A549 (cell line): ENCODE measurements at regions not wholly inside any gene's neighbourhood (a gene's known extent, or its start where the extent isn't known, plus 50 kb on each side); places are given as distances from the start of the nearest gene placed in this dataset.

ENCODE experiments used
- ATAC-seq, 2 experiments: fragments of 200-7000 bp in 1 of 2; fragments of >200 bp in 1 of 2; cut with Nextera tagmentation in 1 of 2; cut with Tn5 transposase in 1 of 2; 3 replicates each; pipeline versions ENCODE4 v1.8.0 to v1.9.1; 2018 to 2020; ENCODE audit warnings: mild to moderate bottlenecking in 1 of 2, moderate library complexity in 1 of 2
- CTCF ChIA-PET: fragments of 300-600 bp; sonication (Branson Sonifier 250); formaldehyde crosslinking; extraction: SDS; loops from one replicate; lab custom pipeline; 2021; ENCODE audit warnings: antibody characterized with exemption, inconsistent platforms; lab: Yijun Ruan, JAX
- POLR2A ChIA-PET: fragments of 350-600 bp; formaldehyde crosslinking; extraction: SDS; loops from one replicate; lab custom pipeline; 2021; ENCODE audit warnings: antibody characterized with exemption, inconsistent platforms; lab: Yijun Ruan, JAX
- DNase-seq, 2 experiments: peaks; one replicate each; pipeline versions ENCODE4 v3.0.0 to v3.0.0-alpha.2; 2011 to 2016; ENCODE audit warnings: low read depth in 1 of 2, low spot score in 1 of 2
- FAIRE-seq: peaks from 2 replicates; lab custom pipeline; 2011; peaks lifted over from hg19 to GRCh38; lab: Jason Lieb, UNC
- H3K27ac ChIP-seq, 2 experiments: fragments of >200 bp; sonication (Bioruptor Twin); formaldehyde crosslinking; 3 replicates each; pipeline ENCODE4 v1.5.1; 2016 to 2017
- H3K4me1 ChIP-seq: fragments of >200 bp; sonication (Bioruptor Twin); formaldehyde crosslinking; 3 replicates; pipeline ENCODE4 v1.6.1; 2016
- H3K4me2 ChIP-seq: fragments of >200 bp; sonication (Bioruptor Twin); formaldehyde crosslinking; 3 replicates; pipeline ENCODE4 v1.6.1; 2016
- H3K4me3 ChIP-seq: fragments of >200 bp; sonication (Bioruptor Twin); formaldehyde crosslinking; 3 replicates; pipeline ENCODE4 v1.5.1; 2016
- H3K9me3 ChIP-seq: fragments of >200 bp; sonication (Bioruptor Twin); formaldehyde crosslinking; 3 replicates; pipeline ENCODE4 v1.6.1; 2016
- BHLHE40 ChIP-seq: IDR thresholded peaks from 2 replicates; pipeline ENCODE4 v1.6.1; 2012; ENCODE audit warnings: low read depth, low read length, inconsistent platforms
- CBX2 ChIP-seq: fragments of 200-600 bp; sonication (generic); IDR thresholded peaks from 2 replicates; pipeline ENCODE4 v1.6.1; 2016; ENCODE audit warnings: low read depth, mild to moderate bottlenecking, borderline replicate concordance
- CBX8 ChIP-seq: fragments of 200-600 bp; sonication (generic); IDR thresholded peaks from 2 replicates; pipeline ENCODE4 v1.6.1; 2016
- CHD2 ChIP-seq: fragments of 150-350 bp; IDR thresholded peaks from 2 replicates; pipeline ENCODE4 v1.6.1; 2014; ENCODE audit warnings: low read length; ENCODE audit not compliant: partially characterized antibody
- CHD4 ChIP-seq: fragments of 200-600 bp; sonication (generic); IDR thresholded peaks from 2 replicates; pipeline ENCODE4 v1.6.1; 2016; ENCODE audit warnings: antibody characterized with exemption, mild to moderate bottlenecking, borderline replicate concordance
- EHMT2 ChIP-seq: fragments of 200-600 bp; sonication (generic); IDR thresholded peaks from 2 replicates; pipeline ENCODE4 v1.6.1; 2016; ENCODE audit warnings: antibody characterized with exemption, low read depth, mild to moderate bottlenecking, moderate library complexity
- EP300 ChIP-seq, 2 experiments: fragments of >200 bp; sonication (Bioruptor Twin); formaldehyde crosslinking; IDR thresholded peaks; 2 replicates in 1 of 2; 3 replicates in 1 of 2; pipeline ENCODE4 v1.6.1; 2016 to 2017
- ESRRA ChIP-seq: fragments of 150-350 bp; IDR thresholded peaks from 2 replicates; pipeline ENCODE4 v1.6.1; 2014; ENCODE audit warnings: mild to moderate bottlenecking, low read length, borderline replicate concordance
- FOSB ChIP-seq: fragments of 250-450 bp; sonication (Bioruptor Pico); IDR thresholded peaks from 2 replicates; pipeline ENCODE4 v1.5.0; 2020; ENCODE audit warnings: mild to moderate bottlenecking, moderate library complexity
- FOSL2 ChIP-seq, 2 experiments: fragments of 450-650 bp in 1 of 2; fragments of >200 bp in 1 of 2; sonication (Bioruptor Twin) in 1 of 2; formaldehyde crosslinking; IDR thresholded peaks; 2 replicates each; pipeline versions ENCODE4 v1.5.0 to v1.6.1; 2016 to 2020; ENCODE audit warnings: mild to moderate bottlenecking in 1 of 2, moderate library complexity in 1 of 2
- FOXS1 ChIP-seq: fragments of 250-450 bp; sonication (Bioruptor Pico); IDR thresholded peaks from 2 replicates; pipeline ENCODE4 v1.5.0; 2020; ENCODE audit warnings: mild to moderate bottlenecking, moderate library complexity
- HDAC2 ChIP-seq: fragments of 200-600 bp; sonication (generic); IDR thresholded peaks from 2 replicates; pipeline ENCODE4 v1.6.1; 2016
- HEYL ChIP-seq: fragments of 250-450 bp; sonication (Bioruptor Pico); IDR thresholded peaks from 2 replicates; pipeline ENCODE4 v1.8.0; 2021; ENCODE audit warnings: mild to moderate bottlenecking, moderate library complexity
- HOXA7 ChIP-seq: fragments of 250-450 bp; sonication (Bioruptor Pico); IDR thresholded peaks from 2 replicates; pipeline ENCODE4 v1.5.0; 2020; ENCODE audit warnings: mild to moderate bottlenecking, moderate library complexity
- KDM1A ChIP-seq: fragments of 200-600 bp; sonication (generic); IDR thresholded peaks from 2 replicates; pipeline ENCODE4 v1.6.1; 2016; ENCODE audit warnings: low read depth, mild to moderate bottlenecking
- KDM5A ChIP-seq: fragments of 200-600 bp; sonication (generic); IDR thresholded peaks from 2 replicates; pipeline ENCODE4 v1.6.1; 2016; ENCODE audit warnings: antibody characterized with exemption, mild to moderate bottlenecking
- MYC ChIP-seq: IDR thresholded peaks from 2 replicates; pipeline ENCODE4 v1.6.1; 2012; ENCODE audit warnings: mild to moderate bottlenecking, inconsistent platforms, low read length, improper control_type of control experiment, borderline replicate concordance
- NPAS2 ChIP-seq: fragments of 250-450 bp; sonication (Bioruptor Pico); IDR thresholded peaks from 2 replicates; pipeline ENCODE4 v1.8.0; 2022; ENCODE audit warnings: mild to moderate bottlenecking, moderate library complexity, borderline replicate concordance
- NR3C1 ChIP-seq: fragments of >200 bp; sonication (Bioruptor Twin); formaldehyde crosslinking; IDR thresholded peaks from 3 replicates; pipeline ENCODE4 v1.6.1; 2017
- RAD21 ChIP-seq, 2 experiments: fragments of >200 bp in 1 of 2; sonication (Bioruptor Twin) in 1 of 2; formaldehyde crosslinking in 1 of 2; IDR thresholded peaks in 1 of 2; conservative IDR thresholded peaks in 1 of 2; 2 replicates in 1 of 2; 3 replicates in 1 of 2; pipeline ENCODE4 v1.6.1; 2012 to 2018; ENCODE audit warnings: inconsistent platforms in 1 of 2
- RARB ChIP-seq: fragments of 250-450 bp; sonication (Bioruptor Pico); IDR thresholded peaks from 2 replicates; pipeline ENCODE4 v1.8.0; 2021; ENCODE audit warnings: mild to moderate bottlenecking, moderate library complexity
- SMC3 ChIP-seq: fragments of >200 bp; sonication (Bioruptor Twin); formaldehyde crosslinking; IDR thresholded peaks from 3 replicates; pipeline ENCODE4 v1.6.1; 2018; ENCODE audit warnings: inconsistent platforms
- SREBF2 ChIP-seq: fragments of 450-650 bp; IDR thresholded peaks from 2 replicates; pipeline ENCODE4 v1.6.1; 2014; ENCODE audit warnings: mild to moderate bottlenecking, moderate library complexity
- TP53 ChIP-seq: fragments of 250-450 bp; sonication (Bioruptor Pico); IDR thresholded peaks from 2 replicates; pipeline ENCODE4 v1.5.0; 2021; ENCODE audit warnings: mild to moderate bottlenecking, moderate library complexity
- ZC3H11A ChIP-seq: fragments of 450-650 bp; IDR thresholded peaks from 2 replicates; pipeline ENCODE4 v1.6.1; 2014; ENCODE audit warnings: antibody characterized with exemption, mild to moderate bottlenecking
- ZSCAN20 ChIP-seq: fragments of 250-450 bp; sonication (Bioruptor Pico); IDR thresholded peaks from 2 replicates; pipeline ENCODE4 v1.8.0; 2022; ENCODE audit warnings: mild to moderate bottlenecking, moderate library complexity
- WGBS: methylation state at CpG from one replicate; pipeline ENCODE4 v1.1.6; 2017; ENCODE audit errors: missing lambda C conversion rate; 5-methylcytosine and 5-hydroxymethylcytosine counted together
- TF ChIP-seq, protein P1 (sequence below): fragments of 150-350 bp; IDR thresholded peaks from 2 replicates; pipeline ENCODE4 v1.6.1; 2014; ENCODE audit warnings: low read depth, mild to moderate bottlenecking, low read length
- TF ChIP-seq, protein P2 (sequence below): fragments of >200 bp; sonication (Bioruptor Twin); formaldehyde crosslinking; IDR thresholded peaks from 2 replicates; pipeline ENCODE4 v1.6.1; 2016
- TF ChIP-seq, protein P3 (sequence below): fragments of 200-600 bp; sonication (generic); IDR thresholded peaks from 2 replicates; pipeline ENCODE4 v1.6.1; 2016; ENCODE audit warnings: antibody characterized with exemption, mild to moderate bottlenecking, moderate library complexity
- TF ChIP-seq, protein P4 (sequence below): IDR thresholded peaks from 2 replicates; pipeline ENCODE4 v1.6.1; 2012; ENCODE audit warnings: low read depth, borderline replicate concordance
- TF ChIP-seq, protein P5 (sequence below): IDR thresholded peaks from 2 replicates; pipeline ENCODE4 v1.6.1; 2012

DNA sequence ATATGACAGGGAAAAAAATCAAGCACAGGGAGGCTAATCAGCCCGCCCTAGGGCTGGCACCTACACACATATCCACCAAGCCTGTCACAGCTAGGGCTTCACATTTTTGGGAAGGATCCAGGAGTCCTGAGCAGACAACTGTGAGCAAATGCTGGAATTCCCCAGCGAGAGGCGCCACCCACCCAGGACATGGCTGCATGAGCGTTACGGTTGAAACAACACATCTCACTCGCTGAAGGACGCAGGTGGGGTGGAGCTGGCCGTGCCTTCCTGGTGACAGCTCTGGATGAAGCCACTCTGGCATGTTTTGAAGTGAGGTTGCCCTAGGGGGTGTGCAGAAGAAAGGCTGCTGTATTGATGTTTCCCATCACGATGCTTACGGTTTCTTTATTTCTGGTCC lies 315.1 kb upstream of the EEF2KMT start:
- H3K4me3 ChIP-seq = no peak overlapping the region
- 8% methylated on average over 10 of the region's 10 CpGs for WGBS
- TF ChIP-seq HDAC2 (no peak), CBX8 (no peak), BHLHE40 (no peak), FOXS1 (CRISPR knock-in tag) (no peak), MYC (no peak), SMC3 (no peak), FOSB (CRISPR knock-in tag) (no peak), TP53 (CRISPR knock-in tag) (no peak), CBX2 (no peak), CHD2 (no peak), CHD4 (no peak), RAD21 (conservative IDR thresholded peaks at IDR 0.05 in 1 of 2, IDR thresholded peaks at IDR 0.05 in 1 of 2) (no peak)
- TF ChIP-seq, protein P1, sequence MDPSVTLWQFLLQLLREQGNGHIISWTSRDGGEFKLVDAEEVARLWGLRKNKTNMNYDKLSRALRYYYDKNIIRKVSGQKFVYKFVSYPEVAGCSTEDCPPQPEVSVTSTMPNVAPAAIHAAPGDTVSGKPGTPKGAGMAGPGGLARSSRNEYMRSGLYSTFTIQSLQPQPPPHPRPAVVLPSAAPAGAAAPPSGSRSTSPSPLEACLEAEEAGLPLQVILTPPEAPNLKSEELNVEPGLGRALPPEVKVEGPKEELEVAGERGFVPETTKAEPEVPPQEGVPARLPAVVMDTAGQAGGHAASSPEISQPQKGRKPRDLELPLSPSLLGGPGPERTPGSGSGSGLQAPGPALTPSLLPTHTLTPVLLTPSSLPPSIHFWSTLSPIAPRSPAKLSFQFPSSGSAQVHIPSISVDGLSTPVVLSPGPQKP = no peak
- TF ChIP-seq, protein P2, sequence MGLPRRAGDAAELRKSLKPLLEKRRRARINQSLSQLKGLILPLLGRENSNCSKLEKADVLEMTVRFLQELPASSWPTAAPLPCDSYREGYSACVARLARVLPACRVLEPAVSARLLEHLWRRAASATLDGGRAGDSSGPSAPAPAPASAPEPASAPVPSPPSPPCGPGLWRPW = no peak
- TF ChIP-seq, all 56 proteins: peak for 0
- Histone ChIP-seq H3K27ac (no peak overlapping the region), H3K9me3 (peaks cover 3% of the 10 kb centered on the region; the same call in 1 of the 3 replicates), H3K4me1 (no peaks in the 10 kb centered on the region), H3K4me2 (no peak overlapping the region)
- ChIA-PET POLR2A (no interaction called here), CTCF (no interaction called here)
- ATAC-seq = no peak
- FAIRE-seq = no peak
- no peak for DNase-seq

DNA sequence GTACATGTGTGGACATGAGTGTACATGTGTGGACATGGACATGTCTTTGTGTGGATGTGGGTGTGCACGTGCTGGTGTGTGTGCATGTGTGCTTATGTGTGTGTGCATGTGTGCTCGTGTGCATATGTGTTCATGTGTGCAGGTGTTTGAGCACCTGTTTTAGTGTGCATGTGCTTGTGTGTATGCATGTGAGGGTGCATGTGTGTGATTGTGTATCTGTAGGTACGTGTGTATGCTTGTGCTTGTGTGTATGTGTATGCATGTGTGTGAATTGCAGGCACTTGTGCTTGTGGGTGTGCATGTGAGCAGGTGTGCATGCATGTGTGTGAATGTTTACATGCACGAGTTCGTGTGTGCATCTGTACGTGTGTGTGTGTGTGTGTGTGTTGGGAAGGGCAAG lies 300.6 kb upstream of the EEF2KMT start:
- POLR2A ChIA-PET = no interaction called here
- WGBS = 1% methylated on average over 6 of the region's 6 CpGs
- FAIRE-seq = no peak

DNA sequence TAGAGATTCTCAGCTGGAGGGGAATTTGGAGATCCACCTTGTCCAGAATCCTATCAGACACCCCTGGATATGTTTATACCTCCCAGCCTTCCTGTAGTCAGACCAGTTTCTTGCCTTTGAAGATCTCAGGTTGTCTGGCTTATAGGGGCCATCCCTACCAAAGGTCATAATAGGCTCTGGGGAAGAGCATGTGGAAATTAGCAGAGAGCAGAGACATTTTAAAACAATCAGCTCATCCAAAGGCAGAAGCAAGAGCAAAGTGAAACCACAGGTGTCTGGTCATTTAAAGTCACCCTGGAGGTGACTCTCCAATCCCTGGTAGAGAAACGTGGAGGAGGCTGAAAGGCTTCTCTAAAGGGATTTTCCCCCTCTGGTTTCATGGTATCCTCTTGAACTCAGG lies 299.3 kb upstream of the EEF2KMT start:
- no peak for DNase-seq
- WGBS = 0% methylated on average over 1 of the region's 1 CpG
- no peaks in the 10 kb centered on the region for H3K4me1 ChIP-seq
- POLR2A ChIA-PET = no interaction called here
- TF ChIP-seq ZC3H11A (no peak), RARB (CRISPR knock-in tag) (no peak), MYC (no peak), ESRRA (no peak), NR3C1 (no peak), SREBF2 (no peak), HOXA7 (CRISPR knock-in tag) (no peak), FOSB (CRISPR knock-in tag) (no peak)
- TF ChIP-seq, protein P3, sequence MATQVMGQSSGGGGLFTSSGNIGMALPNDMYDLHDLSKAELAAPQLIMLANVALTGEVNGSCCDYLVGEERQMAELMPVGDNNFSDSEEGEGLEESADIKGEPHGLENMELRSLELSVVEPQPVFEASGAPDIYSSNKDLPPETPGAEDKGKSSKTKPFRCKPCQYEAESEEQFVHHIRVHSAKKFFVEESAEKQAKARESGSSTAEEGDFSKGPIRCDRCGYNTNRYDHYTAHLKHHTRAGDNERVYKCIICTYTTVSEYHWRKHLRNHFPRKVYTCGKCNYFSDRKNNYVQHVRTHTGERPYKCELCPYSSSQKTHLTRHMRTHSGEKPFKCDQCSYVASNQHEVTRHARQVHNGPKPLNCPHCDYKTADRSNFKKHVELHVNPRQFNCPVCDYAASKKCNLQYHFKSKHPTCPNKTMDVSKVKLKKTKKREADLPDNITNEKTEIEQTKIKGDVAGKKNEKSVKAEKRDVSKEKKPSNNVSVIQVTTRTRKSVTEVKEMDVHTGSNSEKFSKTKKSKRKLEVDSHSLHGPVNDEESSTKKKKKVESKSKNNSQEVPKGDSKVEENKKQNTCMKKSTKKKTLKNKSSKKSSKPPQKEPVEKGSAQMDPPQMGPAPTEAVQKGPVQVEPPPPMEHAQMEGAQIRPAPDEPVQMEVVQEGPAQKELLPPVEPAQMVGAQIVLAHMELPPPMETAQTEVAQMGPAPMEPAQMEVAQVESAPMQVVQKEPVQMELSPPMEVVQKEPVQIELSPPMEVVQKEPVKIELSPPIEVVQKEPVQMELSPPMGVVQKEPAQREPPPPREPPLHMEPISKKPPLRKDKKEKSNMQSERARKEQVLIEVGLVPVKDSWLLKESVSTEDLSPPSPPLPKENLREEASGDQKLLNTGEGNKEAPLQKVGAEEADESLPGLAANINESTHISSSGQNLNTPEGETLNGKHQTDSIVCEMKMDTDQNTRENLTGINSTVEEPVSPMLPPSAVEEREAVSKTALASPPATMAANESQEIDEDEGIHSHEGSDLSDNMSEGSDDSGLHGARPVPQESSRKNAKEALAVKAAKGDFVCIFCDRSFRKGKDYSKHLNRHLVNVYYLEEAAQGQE = no peak
- TF ChIP-seq, all 56 proteins: peak for 0
- no peak overlapping the region for H3K4me2 ChIP-seq
- H3K4me3 ChIP-seq = no peak overlapping the region
- no peak for ATAC-seq
- CTCF ChIA-PET = no interaction called here
- H3K9me3 ChIP-seq = no peaks in the 10 kb centered on the region
- no peak overlapping the region for H3K27ac ChIP-seq
- no peak for FAIRE-seq

More for the DNA sequence above, 300.6 kb upstream of the EEF2KMT start:
- ATAC-seq = no peak
- Histone ChIP-seq H3K9me3 (no peaks in the 10 kb centered on the region), H3K27ac (no peak overlapping the region), H3K4me1 (no peaks in the 10 kb centered on the region), H3K4me2 (no peak overlapping the region), H3K4me3 (no peak overlapping the region)
- DNase-seq = no peak
- CTCF ChIA-PET = interaction anchor here (0.8 kb wide), 1 partner anchor 92 kb away, joined by 3 read pairs; no protein-coding TSS in a partner anchor
- TF ChIP-seq ZSCAN20 (CRISPR knock-in tag) = no peak
- no peak for TF ChIP-seq RARB (CRISPR knock-in tag)
- TF ChIP-seq KDM5A = no peak
- TF ChIP-seq, protein P4, sequence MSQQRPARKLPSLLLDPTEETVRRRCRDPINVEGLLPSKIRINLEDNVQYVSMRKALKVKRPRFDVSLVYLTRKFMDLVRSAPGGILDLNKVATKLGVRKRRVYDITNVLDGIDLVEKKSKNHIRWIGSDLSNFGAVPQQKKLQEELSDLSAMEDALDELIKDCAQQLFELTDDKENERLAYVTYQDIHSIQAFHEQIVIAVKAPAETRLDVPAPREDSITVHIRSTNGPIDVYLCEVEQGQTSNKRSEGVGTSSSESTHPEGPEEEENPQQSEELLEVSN = no peak
- TF ChIP-seq FOSL2 (IDR thresholded peaks at IDR 0.05) = no peak
- no peak for TF ChIP-seq FOSL2 (CRISPR knock-in tag; IDR thresholded peaks at IDR 0.05)
- TF ChIP-seq SMC3 = no peak
- no peak for TF ChIP-seq EP300 (IDR thresholded peaks at IDR 0.05)
- no peak for TF ChIP-seq EHMT2
- TF ChIP-seq KDM1A = no peak
- TF ChIP-seq HEYL (CRISPR knock-in tag) = no peak
- TF ChIP-seq, protein P5, sequence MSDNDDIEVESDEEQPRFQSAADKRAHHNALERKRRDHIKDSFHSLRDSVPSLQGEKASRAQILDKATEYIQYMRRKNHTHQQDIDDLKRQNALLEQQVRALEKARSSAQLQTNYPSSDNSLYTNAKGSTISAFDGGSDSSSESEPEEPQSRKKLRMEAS = no peak
- TF ChIP-seq NPAS2 (CRISPR knock-in tag) = no peak
- TF ChIP-seq NR3C1 = no peak
